K562 (cell line): ENCODE measurements at regions not wholly inside any gene's neighbourhood (a gene's known extent, or its start where the extent isn't known, plus 50 kb on each side); places are given as distances from the start of the nearest gene placed in this dataset.
A peak's percentile ranks its signal among the peaks of the same experiment; 100 is the strongest.

Source experiments
- ATF1 ChIP-seq, 2 experiments: fragments of 450-650 bp in 1 of 2; IDR thresholded peaks; 2 replicates each; pipeline ENCODE4 v1.6.1; 2016; ENCODE audit warnings: missing compliant biosample characterization in 1 of 2, missing genetic modification characterization in 1 of 2
- BHLHE40 ChIP-seq: IDR thresholded peaks from 2 replicates; pipeline ENCODE4 v1.6.1; 2011; ENCODE audit warnings: low read length, improper control_type of control experiment
- BRD4 ChIP-seq: fragments of 200-600 bp; sonication (generic); IDR thresholded peaks from 2 replicates; pipeline ENCODE4 v1.6.1; 2017; ENCODE audit warnings: inconsistent platforms
- FOXM1 ChIP-seq, 2 experiments: fragments of 450-650 bp in 1 of 2; sonication (generic) in 1 of 2; formaldehyde crosslinking in 1 of 2; IDR thresholded peaks; 2 replicates each; pipeline versions ENCODE4 v1.6.1 to v1.9.0; 2017 to 2022; ENCODE audit warnings: low read depth in 2 of 2, mild to moderate bottlenecking in 2 of 2, missing genetic modification reagents in 1 of 2, moderate library complexity in 1 of 2
- ILF3 ChIP-seq: fragments of 450-650 bp; IDR thresholded peaks from 2 replicates; pipeline ENCODE4 v1.6.1; 2018; ENCODE audit warnings: antibody characterized with exemption, mild to moderate bottlenecking, moderate library complexity, borderline replicate concordance
- NR2C2 ChIP-seq, 2 experiments: fragments of 200-800 bp in 1 of 2; sonication (Bioruptor generic) in 1 of 2; sonication (generic) in 1 of 2; formaldehyde crosslinking in 1 of 2; IDR thresholded peaks; 2 replicates each; pipeline versions ENCODE4 v1.6.1 to v1.8.0; 2016 to 2022; ENCODE audit warnings: mild to moderate bottlenecking in 1 of 2, missing compliant biosample characterization in 1 of 2, missing genetic modification characterization in 1 of 2, missing genetic modification reagents in 1 of 2
- PML ChIP-seq: IDR thresholded peaks from 2 replicates; pipeline ENCODE4 v1.6.1; 2012; ENCODE audit warnings: low read length, inconsistent platforms
- TGIF2 ChIP-seq: sonication (generic); formaldehyde crosslinking; IDR thresholded peaks from 2 replicates; pipeline ENCODE4 v1.8.1; 2022; ENCODE audit warnings: mild to moderate bottlenecking, missing genetic modification reagents, moderate library complexity
- THRA ChIP-seq: fragments of 450-650 bp; IDR thresholded peaks from 2 replicates; pipeline ENCODE4 v1.6.1; 2017; ENCODE audit warnings: mild to moderate bottlenecking, moderate library complexity
- ZNF398 ChIP-seq: fragments of 250-450 bp; sonication (Bioruptor Pico); IDR thresholded peaks from 2 replicates; pipeline ENCODE4 v1.8.0; 2021; ENCODE audit warnings: moderate library complexity, mild to moderate bottlenecking, inconsistent platforms
- ZSCAN32 ChIP-seq: fragments of 450-650 bp; formaldehyde crosslinking; IDR thresholded peaks from 2 replicates; pipeline ENCODE4 v1.4.0; 2020; ENCODE audit warnings: mild to moderate bottlenecking, moderate library complexity
- TF ChIP-seq, protein P1 (sequence below): IDR thresholded peaks from 3 replicates; pipeline ENCODE4 v1.6.1; 2011; ENCODE audit warnings: borderline replicate concordance, mild to moderate bottlenecking; ENCODE audit not compliant: insufficient read length, insufficient read depth
- TF ChIP-seq, protein P2 (sequence below), 3 experiments: IDR thresholded peaks in 2 of 3; conservative IDR thresholded peaks in 1 of 3; 2 replicates each; pipeline ENCODE4 v1.5.1; 2011 to 2012; ENCODE audit warnings: low read length in 3 of 3, mild to moderate bottlenecking in 3 of 3, control low read depth in 2 of 3, improper control_type of control experiment in 1 of 3, inconsistent platforms in 1 of 3, low read depth in 1 of 3, mixed read lengths in 1 of 3, moderate library complexity in 1 of 3; ENCODE audit not compliant: insufficient read depth in 2 of 3
- TF ChIP-seq, protein P3 (sequence below): IDR thresholded peaks from 2 replicates; pipeline ENCODE4 v1.6.1; 2011; ENCODE audit not compliant: insufficient read length; ENCODE audit errors: extremely low read depth

- TF ChIP-seq, protein P1, sequence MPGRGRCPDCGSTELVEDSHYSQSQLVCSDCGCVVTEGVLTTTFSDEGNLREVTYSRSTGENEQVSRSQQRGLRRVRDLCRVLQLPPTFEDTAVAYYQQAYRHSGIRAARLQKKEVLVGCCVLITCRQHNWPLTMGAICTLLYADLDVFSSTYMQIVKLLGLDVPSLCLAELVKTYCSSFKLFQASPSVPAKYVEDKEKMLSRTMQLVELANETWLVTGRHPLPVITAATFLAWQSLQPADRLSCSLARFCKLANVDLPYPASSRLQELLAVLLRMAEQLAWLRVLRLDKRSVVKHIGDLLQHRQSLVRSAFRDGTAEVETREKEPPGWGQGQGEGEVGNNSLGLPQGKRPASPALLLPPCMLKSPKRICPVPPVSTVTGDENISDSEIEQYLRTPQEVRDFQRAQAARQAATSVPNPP, result no peak
- TF ChIP-seq BRD4 (no peak), PML (peak; percentile 79; the same call in 1 of the 2 replicates), NR2C2 (CRISPR knock-in tag; IDR thresholded peaks at IDR 0.05) (no peak), NR2C2 (tag; IDR thresholded peaks at IDR 0.05) (peak; percentile 92), ILF3 (no peak), FOXM1 (IDR thresholded peaks at IDR 0.05; ENCODE audit: low read depth) (no peak), FOXM1 (CRISPR knock-in tag; IDR thresholded peaks at IDR 0.05; ENCODE audit: low read depth) (no peak), TGIF2 (CRISPR knock-in tag) (no peak), BHLHE40 (peak; percentile 54; the same call in 1 of the 2 replicates), ZSCAN32 (CRISPR knock-in tag) (peak; percentile 91), ZNF398 (peak; percentile 96), THRA (no peak), ATF1 (CRISPR knock-in tag; IDR thresholded peaks at IDR 0.05) (no peak), ATF1 (tag; IDR thresholded peaks at IDR 0.05) (peak; percentile 86)
- TF ChIP-seq, protein P2, sequence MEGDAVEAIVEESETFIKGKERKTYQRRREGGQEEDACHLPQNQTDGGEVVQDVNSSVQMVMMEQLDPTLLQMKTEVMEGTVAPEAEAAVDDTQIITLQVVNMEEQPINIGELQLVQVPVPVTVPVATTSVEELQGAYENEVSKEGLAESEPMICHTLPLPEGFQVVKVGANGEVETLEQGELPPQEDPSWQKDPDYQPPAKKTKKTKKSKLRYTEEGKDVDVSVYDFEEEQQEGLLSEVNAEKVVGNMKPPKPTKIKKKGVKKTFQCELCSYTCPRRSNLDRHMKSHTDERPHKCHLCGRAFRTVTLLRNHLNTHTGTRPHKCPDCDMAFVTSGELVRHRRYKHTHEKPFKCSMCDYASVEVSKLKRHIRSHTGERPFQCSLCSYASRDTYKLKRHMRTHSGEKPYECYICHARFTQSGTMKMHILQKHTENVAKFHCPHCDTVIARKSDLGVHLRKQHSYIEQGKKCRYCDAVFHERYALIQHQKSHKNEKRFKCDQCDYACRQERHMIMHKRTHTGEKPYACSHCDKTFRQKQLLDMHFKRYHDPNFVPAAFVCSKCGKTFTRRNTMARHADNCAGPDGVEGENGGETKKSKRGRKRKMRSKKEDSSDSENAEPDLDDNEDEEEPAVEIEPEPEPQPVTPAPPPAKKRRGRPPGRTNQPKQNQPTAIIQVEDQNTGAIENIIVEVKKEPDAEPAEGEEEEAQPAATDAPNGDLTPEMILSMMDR (IDR thresholded peaks at IDR 0.05 in 2 of 3, conservative IDR thresholded peaks at IDR 0.05 in 1 of 3; ENCODE audit: insufficient read depth in 2 of 3, low read depth in 1 of 3, low read length in 3 of 3), result no peak
- TF ChIP-seq, protein P3, sequence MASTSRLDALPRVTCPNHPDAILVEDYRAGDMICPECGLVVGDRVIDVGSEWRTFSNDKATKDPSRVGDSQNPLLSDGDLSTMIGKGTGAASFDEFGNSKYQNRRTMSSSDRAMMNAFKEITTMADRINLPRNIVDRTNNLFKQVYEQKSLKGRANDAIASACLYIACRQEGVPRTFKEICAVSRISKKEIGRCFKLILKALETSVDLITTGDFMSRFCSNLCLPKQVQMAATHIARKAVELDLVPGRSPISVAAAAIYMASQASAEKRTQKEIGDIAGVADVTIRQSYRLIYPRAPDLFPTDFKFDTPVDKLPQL, result no peak
These were observed 1358.8 kb upstream of the TMEM132C start (continued) for GRCh38 chr12:126907900-126908764.
